ENCODE measurements at regions not wholly inside any gene's neighbourhood (a gene's known extent, or its start where the extent isn't known, plus 50 kb on each side); places are given as distances from the start of the nearest gene placed in this dataset.

DNA sequence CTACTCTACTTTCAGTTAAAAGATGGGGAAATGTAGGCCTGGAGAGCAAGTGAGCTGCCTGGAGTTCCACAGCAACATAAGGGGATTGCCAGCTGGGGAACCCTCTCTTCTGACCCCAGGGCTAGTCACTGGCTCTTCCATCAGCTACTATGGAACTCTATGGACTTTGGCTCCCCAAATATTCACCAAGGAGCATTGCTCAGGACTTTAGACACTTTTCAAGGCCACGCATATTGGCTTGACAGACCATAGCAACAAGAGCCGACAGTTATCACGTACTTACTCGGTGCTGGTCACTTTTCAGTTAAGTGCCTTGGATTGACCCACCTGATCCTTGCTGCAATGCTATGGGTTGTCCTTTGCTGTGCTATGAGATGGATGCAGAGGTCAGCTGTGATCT is 360.7 kb upstream of the CHD6 start:
- Histone ChIP-seq H3K4me2 (ENCODE audit: low read length) (no peak overlapping the region), H3F3A (ENCODE audit: insufficient read depth, low read length) (no peaks in the 10 kb centered on the region), H3K9me2 (ENCODE audit: low read depth, low read length) (no peaks in the 10 kb centered on the region), H3K27me3 (ENCODE audit: insufficient read depth, low read length) (no peaks in the 10 kb centered on the region), H3K9ac (ENCODE audit: low read length) (no peak overlapping the region), H3K4me3 (ENCODE audit: low read depth, low read length, poor library complexity, severe bottlenecking) (no peak overlapping the region), H3K27ac (ENCODE audit: low read depth, low read length, poor library complexity, severe bottlenecking) (no peak overlapping the region), H4K20me1 (ENCODE audit: insufficient read depth, low read length) (no peaks in the 10 kb centered on the region), H3K79me2 (ENCODE audit: insufficient read depth, low read length) (no peaks in the 10 kb centered on the region), H2AFZ (ENCODE audit: low read length) (no peak overlapping the region), H3K4me1 (ENCODE audit: insufficient read depth, low read length, severe bottlenecking) (no peaks in the 10 kb centered on the region), H3K36me3 (ENCODE audit: insufficient read depth, low read length) (no peaks in the 10 kb centered on the region), H3K9me3 (ENCODE audit: low read length) (no peaks in the 10 kb centered on the region)
- TF ChIP-seq EZH2 (IDR thresholded peaks at IDR 0.05; ENCODE audit: borderline replicate concordance, low read length), result no peak
- TF ChIP-seq CTCF (IDR thresholded peaks at IDR 0.05; ENCODE audit: low read length), result no peak

DNA sequence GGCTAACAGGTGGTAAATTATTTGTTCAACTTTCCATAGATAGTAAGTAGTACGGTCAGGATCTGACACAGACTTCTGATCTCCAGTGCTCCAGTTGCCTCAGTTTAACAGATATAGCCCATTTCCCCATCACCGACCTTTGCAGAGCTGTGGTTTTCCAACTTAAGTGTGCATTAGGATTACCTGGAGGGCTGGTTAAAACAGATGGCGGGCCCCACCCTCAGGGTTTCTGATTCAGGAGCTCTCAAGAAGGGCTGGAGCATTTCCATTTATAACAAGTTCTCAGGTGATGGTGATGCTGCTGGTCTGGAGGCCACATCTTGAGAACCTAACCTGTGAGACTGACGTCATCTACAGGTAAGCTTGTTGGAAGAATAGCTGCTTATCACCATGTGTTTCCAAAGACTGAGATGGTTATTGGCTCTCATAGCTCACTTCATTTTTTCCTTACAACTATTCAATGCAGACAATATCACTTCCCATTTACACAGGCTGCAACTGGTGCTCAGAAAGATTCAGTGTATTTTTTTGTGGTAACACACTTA is 360.1 kb upstream of the CHD6 start:
- H3F3A ChIP-seq (ENCODE audit: insufficient read depth, low read length), result no peaks in the 10 kb centered on the region
- no peak overlapping the region for H3K27ac ChIP-seq (ENCODE audit: low read depth, low read length, poor library complexity, severe bottlenecking)
- no peaks in the 10 kb centered on the region for H3K79me2 ChIP-seq (ENCODE audit: insufficient read depth, low read length)
- no peaks in the 10 kb centered on the region for H4K20me1 ChIP-seq (ENCODE audit: insufficient read depth, low read length)
- TF ChIP-seq CTCF (IDR thresholded peaks at IDR 0.05; ENCODE audit: low read length) (no peak), EZH2 (IDR thresholded peaks at IDR 0.05; ENCODE audit: borderline replicate concordance, low read length) (no peak)
- no peak overlapping the region for H3K9ac ChIP-seq (ENCODE audit: low read length)
- no peaks in the 10 kb centered on the region for H3K36me3 ChIP-seq (ENCODE audit: insufficient read depth, low read length)
- no peaks in the 10 kb centered on the region for H3K4me1 ChIP-seq (ENCODE audit: insufficient read depth, low read length, severe bottlenecking)
- H3K9me2 ChIP-seq (ENCODE audit: low read depth, low read length), result no peaks in the 10 kb centered on the region
- no peak overlapping the region for H3K4me2 ChIP-seq (ENCODE audit: low read length)
- H3K27me3 ChIP-seq (ENCODE audit: insufficient read depth, low read length), result no peaks in the 10 kb centered on the region
- H3K4me3 ChIP-seq (ENCODE audit: low read depth, low read length, poor library complexity, severe bottlenecking), result no peak overlapping the region
- no peaks in the 10 kb centered on the region for H3K9me3 ChIP-seq (ENCODE audit: low read length)
- no peak overlapping the region for H2AFZ ChIP-seq (ENCODE audit: low read length)

- H3K9me3 ChIP-seq (ENCODE audit: low read length), result no peaks in the 10 kb centered on the region
- no peaks in the 10 kb centered on the region for H3K9me2 ChIP-seq (ENCODE audit: low read depth, low read length)
- no peaks in the 10 kb centered on the region for H3K27me3 ChIP-seq (ENCODE audit: insufficient read depth, low read length)
- no peak overlapping the region for H3K27ac ChIP-seq (ENCODE audit: low read depth, low read length, poor library complexity, severe bottlenecking)
- no peaks in the 10 kb centered on the region for H3K79me2 ChIP-seq (ENCODE audit: insufficient read depth, low read length)
- H3K4me3 ChIP-seq (ENCODE audit: low read depth, low read length, poor library complexity, severe bottlenecking), result no peak overlapping the region
- no peaks in the 10 kb centered on the region for H3K36me3 ChIP-seq (ENCODE audit: insufficient read depth, low read length)
- no peak overlapping the region for H3K9ac ChIP-seq (ENCODE audit: low read length)
- no peak for TF ChIP-seq EZH2 (IDR thresholded peaks at IDR 0.05; ENCODE audit: borderline replicate concordance, low read length)
- no peak for TF ChIP-seq CTCF (IDR thresholded peaks at IDR 0.05; ENCODE audit: low read length)
- no peak overlapping the region for H2AFZ ChIP-seq (ENCODE audit: low read length)
- H3F3A ChIP-seq (ENCODE audit: insufficient read depth, low read length), result no peaks in the 10 kb centered on the region
- no peak overlapping the region for H3K4me2 ChIP-seq (ENCODE audit: low read length)
- H4K20me1 ChIP-seq (ENCODE audit: insufficient read depth, low read length), result no peaks in the 10 kb centered on the region
- no peaks in the 10 kb centered on the region for H3K4me1 ChIP-seq (ENCODE audit: insufficient read depth, low read length, severe bottlenecking)
Measured at GRCh38 chr20:41969656-41970055, 351.5 kb upstream of the CHD6 start.
